K562 (cell line): ENCODE measurements at regions not wholly inside any gene's neighbourhood (a gene's known extent, or its start where the extent isn't known, plus 50 kb on each side); places are given as distances from the start of the nearest gene placed in this dataset.

Experiments used
- ATAC-seq: fragments of 200-7000 bp; cut with Tn5 transposase; 3 replicates; pipeline ENCODE4 v1.9.1; 2020; ENCODE audit warnings: moderate library complexity
- BruUV-seq: library from RNA; stranded (reverse); fragments of 400-500 nt; replicated peaks from 2 replicates; lab custom pipeline; 2021; lab: Mats Ljungman, UMichigan
- CTCF ChIA-PET: fragments of 300-600 bp; formaldehyde crosslinking; extraction: SDS; loops from one replicate; lab custom pipeline; 2021; ENCODE audit warnings: low intra/inter-chr PET ratio; lab: Yijun Ruan, JAX
- POLR2A ChIA-PET: fragments of 300-600, 350-650 bp; sonication (Branson Sonifier 250); formaldehyde crosslinking; extraction: SDS; loops from one replicate; lab custom pipeline; 2021; ENCODE audit warnings: antibody characterized with exemption, inconsistent platforms; lab: Yijun Ruan, JAX
- DNase-seq, 4 experiments: peaks; one replicate each; pipeline versions ENCODE4 v3.0.0 to v3.0.0-alpha.2; 2011 to 2018; ENCODE audit warnings: low spot score in 3 of 4, mixed read lengths in 3 of 4; ENCODE audit errors: extremely low read depth in 1 of 4
- FAIRE-seq: peaks from 2 replicates; lab custom pipeline; 2011; peaks lifted over from hg19 to GRCh38; lab: Jason Lieb, UNC
- H2AFZ ChIP-seq: 2 replicates; pipeline ENCODE4 v1.6.0; 2011; ENCODE audit warnings: low read depth, low read length, control low read depth, inconsistent platforms
- H3K27ac ChIP-seq: fragments of 200-600 bp; 3 replicates; pipeline ENCODE4 v1.8.0; 2011; ENCODE audit warnings: low read depth, mild to moderate bottlenecking, control low read depth, inconsistent platforms, low read length, moderate library complexity, mixed read lengths; ENCODE audit errors: extremely low read depth
- H3K27me3 ChIP-seq, 2 experiments: fragments of 300-600 bp in 1 of 2; 2 replicates in 1 of 2; 3 replicates in 1 of 2; pipeline versions ENCODE4 v1.6.0 to v1.8.0; 2011; ENCODE audit warnings: inconsistent platforms in 2 of 2, low read length in 2 of 2, mild to moderate bottlenecking in 1 of 2, mixed read lengths in 1 of 2, moderate library complexity in 1 of 2; ENCODE audit not compliant: control insufficient read depth in 2 of 2, insufficient read depth in 2 of 2
- H3K36me3 ChIP-seq: fragments of 300-600 bp; 3 replicates; pipeline ENCODE4 v1.8.0; 2011; ENCODE audit warnings: mild to moderate bottlenecking, low read length, inconsistent platforms; ENCODE audit not compliant: control insufficient read depth, insufficient read depth
- H3K4me1 ChIP-seq, 2 experiments: fragments of 200-600 bp in 1 of 2; replicated peaks in 1 of 2; 2 replicates in 1 of 2; 3 replicates in 1 of 2; pipeline versions ENCODE4 v1.5.1 to v1.8.0; 2011; ENCODE audit warnings: inconsistent platforms in 2 of 2, low read length in 2 of 2, mild to moderate bottlenecking in 1 of 2, mixed read lengths in 1 of 2, moderate library complexity in 1 of 2; ENCODE audit not compliant: control insufficient read depth in 2 of 2, insufficient read depth in 2 of 2
- H3K4me2 ChIP-seq: 2 replicates; pipeline ENCODE4 v1.6.1; 2011; ENCODE audit warnings: low read length, control low read depth, inconsistent platforms, mixed read lengths; ENCODE audit not compliant: insufficient read depth
- H3K4me3 ChIP-seq: fragments of 200-600 bp; sonication (generic), shearing (Covaris generic); 2 replicates; pipeline ENCODE4 v1.5.1; 2016; ENCODE audit warnings: control low read depth, inconsistent platforms
- H3K79me2 ChIP-seq: fragments of 200-600 bp; 3 replicates; pipeline ENCODE4 v1.8.0; 2011; ENCODE audit warnings: low read length, inconsistent platforms; ENCODE audit not compliant: control insufficient read depth, insufficient read depth
- H3K9ac ChIP-seq, 2 experiments: 2 replicates each; pipeline versions ENCODE4 v1.6.0 to v1.6.1; 2011; ENCODE audit warnings: low read depth in 2 of 2, low read length in 2 of 2, control low read depth in 1 of 2, inconsistent platforms in 1 of 2, mild to moderate bottlenecking in 1 of 2, mixed read lengths in 1 of 2; ENCODE audit not compliant: insufficient read depth in 1 of 2
- H3K9me1 ChIP-seq: one replicate; pipeline ENCODE4 v1.6.0; 2011; ENCODE audit warnings: inconsistent platforms, mild to moderate bottlenecking, low read length, moderate library complexity; ENCODE audit not compliant: control insufficient read depth, insufficient read depth
- H3K9me3 ChIP-seq: replicated peaks from 2 replicates; pipeline ENCODE4 v1.5.1; 2011; ENCODE audit warnings: low read depth, low read length, inconsistent platforms; ENCODE audit not compliant: control insufficient read depth, insufficient read depth
- H4K20me1 ChIP-seq: replicated peaks from 2 replicates; pipeline ENCODE4 v1.6.1; 2011; ENCODE audit warnings: low read length, inconsistent platforms, mixed read lengths; ENCODE audit not compliant: control insufficient read depth, insufficient read depth
- CHD4 ChIP-seq: fragments of 200-600 bp; sonication (generic); IDR thresholded peaks from 3 replicates; pipeline ENCODE4 v1.6.1; 2012; ENCODE audit warnings: low read depth, mild to moderate bottlenecking, mixed read lengths, low read length, inconsistent platforms; ENCODE audit not compliant: insufficient read depth, insufficient replicate concordance, poor library complexity, severe bottlenecking
- ILF3 ChIP-seq: fragments of 450-650 bp; IDR thresholded peaks from 2 replicates; pipeline ENCODE4 v1.6.1; 2018; ENCODE audit warnings: antibody characterized with exemption, mild to moderate bottlenecking, moderate library complexity, borderline replicate concordance
- SMARCA4 ChIP-seq: fragments of 450-650 bp; IDR thresholded peaks from 2 replicates; pipeline ENCODE4 v1.6.1; 2016
- ZNF239 ChIP-seq: fragments of 250-450 bp; sonication (Bioruptor Pico); IDR thresholded peaks from 2 replicates; pipeline ENCODE4 v1.4.0; 2020; ENCODE audit warnings: mild to moderate bottlenecking
- ZNF717 ChIP-seq: fragments of 250-450 bp; sonication (Bioruptor Pico); IDR thresholded peaks from 2 replicates; pipeline ENCODE4 v1.5.0; 2021
- WGBS: fragments of 100-300 bp; shearing (Covaris generic); methylation state at CpG from one replicate; pipeline ENCODE4 v1.1.6; 2016; ENCODE audit warnings: low coverage, mixed read lengths; ENCODE audit not compliant: insufficient coverage; ENCODE audit errors: missing lambda C conversion rate; 5-methylcytosine and 5-hydroxymethylcytosine counted together
- in situ Hi-C: fragments of 300-500 bp; cut with MboI; formaldehyde crosslinking; loops from 4 replicates; pipeline ENCODE4 v1.15.0; 2018; ENCODE audit warnings: inconsistent platforms, mixed read lengths
- intact Hi-C: fragments of 100-400 bp; cut with micrococcal nuclease; formaldehyde crosslinking; loops from 2 replicates; pipeline ENCODE4 v1.14.2; 2022
- TF ChIP-seq, protein P1 (sequence below): fragments of 250-450 bp; sonication (Bioruptor Pico); IDR thresholded peaks from 2 replicates; pipeline ENCODE4 v1.4.0; 2020
- TF ChIP-seq, protein P2 (sequence below): fragments of 250-450 bp; sonication (Bioruptor Pico); IDR thresholded peaks from 2 replicates; pipeline ENCODE4 v1.5.0; 2021; ENCODE audit warnings: mild to moderate bottlenecking, borderline replicate concordance

DNA sequence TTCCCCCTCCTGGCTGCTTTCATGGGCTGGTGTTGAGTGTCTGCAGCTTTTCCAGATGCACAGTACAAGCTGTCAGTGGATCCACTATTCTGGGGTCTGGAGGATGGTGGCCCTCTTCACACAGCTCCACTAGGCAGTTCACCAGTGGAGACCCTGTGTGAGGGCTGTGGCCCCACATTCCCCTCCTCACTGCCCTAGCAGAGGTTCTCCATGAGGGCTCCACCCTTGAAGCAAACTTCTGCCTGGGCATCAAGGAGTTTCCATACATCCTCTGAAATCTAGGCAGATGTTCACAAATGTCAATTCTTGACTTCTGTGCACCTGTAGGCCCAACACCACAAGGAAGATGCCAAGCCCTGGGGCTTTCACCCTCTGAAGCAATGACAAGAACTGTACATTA, 1386.2 kb upstream of the ACVR2A start (continued):
- TF ChIP-seq, protein P1, sequence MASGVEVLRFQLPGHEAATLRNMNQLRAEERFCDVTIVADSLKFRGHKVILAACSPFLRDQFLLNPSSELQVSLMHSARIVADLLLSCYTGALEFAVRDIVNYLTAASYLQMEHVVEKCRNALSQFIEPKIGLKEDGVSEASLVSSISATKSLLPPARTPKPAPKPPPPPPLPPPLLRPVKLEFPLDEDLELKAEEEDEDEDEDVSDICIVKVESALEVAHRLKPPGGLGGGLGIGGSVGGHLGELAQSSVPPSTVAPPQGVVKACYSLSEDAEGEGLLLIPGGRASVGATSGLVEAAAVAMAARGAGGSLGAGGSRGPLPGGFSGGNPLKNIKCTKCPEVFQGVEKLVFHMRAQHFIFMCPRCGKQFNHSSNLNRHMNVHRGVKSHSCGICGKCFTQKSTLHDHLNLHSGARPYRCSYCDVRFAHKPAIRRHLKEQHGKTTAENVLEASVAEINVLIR (CRISPR knock-in tag): no peak
- TF ChIP-seq ILF3: no peak
- TF ChIP-seq ZNF239 (CRISPR knock-in tag): no peak
- TF ChIP-seq SMARCA4: no peak

DNA sequence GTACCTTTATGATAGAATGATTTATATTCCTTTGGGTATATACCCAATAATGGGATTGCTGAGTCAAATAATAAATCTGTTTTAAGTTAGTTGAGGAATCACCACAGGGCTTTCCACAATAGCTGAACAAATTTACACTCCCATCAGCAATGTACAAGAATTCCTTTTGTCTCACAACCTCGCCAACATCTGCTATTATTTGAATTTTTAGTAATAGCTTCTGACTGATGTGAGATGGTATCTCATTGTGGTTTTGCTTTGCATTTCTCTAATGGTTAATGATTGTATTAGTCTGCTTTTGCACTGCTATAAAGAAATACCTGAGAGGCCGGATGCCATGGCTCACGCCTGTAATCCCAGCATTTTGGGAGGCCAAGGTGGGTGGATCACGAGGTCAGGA, 1387.6 kb upstream of the ACVR2A start:
- DNase-seq: no peak

More for the DNA sequence above, 1387.6 kb upstream of the ACVR2A start:
- Histone ChIP-seq H3K9ac (no peak overlapping the region), H3K4me1 (no peaks in the 10 kb centered on the region), H3K4me2 (no peak overlapping the region), H3K36me3 (no peaks in the 10 kb centered on the region), H3K79me2 (no peaks in the 10 kb centered on the region), H3K4me3 (no peak overlapping the region), H3K9me3 (no peaks in the 10 kb centered on the region; the same call in none of the 2 replicates), H4K20me1 (no peaks in the 10 kb centered on the region), H3K27ac (no peak overlapping the region), H3K27me3 (no peaks in the 10 kb centered on the region), H3K9me1 (no peaks in the 10 kb centered on the region), H2AFZ (no peak overlapping the region)
- ATAC-seq: no peak
- intact Hi-C loops (no loop called here), in situ Hi-C loops (no loop called here)
- TF ChIP-seq, protein P2, sequence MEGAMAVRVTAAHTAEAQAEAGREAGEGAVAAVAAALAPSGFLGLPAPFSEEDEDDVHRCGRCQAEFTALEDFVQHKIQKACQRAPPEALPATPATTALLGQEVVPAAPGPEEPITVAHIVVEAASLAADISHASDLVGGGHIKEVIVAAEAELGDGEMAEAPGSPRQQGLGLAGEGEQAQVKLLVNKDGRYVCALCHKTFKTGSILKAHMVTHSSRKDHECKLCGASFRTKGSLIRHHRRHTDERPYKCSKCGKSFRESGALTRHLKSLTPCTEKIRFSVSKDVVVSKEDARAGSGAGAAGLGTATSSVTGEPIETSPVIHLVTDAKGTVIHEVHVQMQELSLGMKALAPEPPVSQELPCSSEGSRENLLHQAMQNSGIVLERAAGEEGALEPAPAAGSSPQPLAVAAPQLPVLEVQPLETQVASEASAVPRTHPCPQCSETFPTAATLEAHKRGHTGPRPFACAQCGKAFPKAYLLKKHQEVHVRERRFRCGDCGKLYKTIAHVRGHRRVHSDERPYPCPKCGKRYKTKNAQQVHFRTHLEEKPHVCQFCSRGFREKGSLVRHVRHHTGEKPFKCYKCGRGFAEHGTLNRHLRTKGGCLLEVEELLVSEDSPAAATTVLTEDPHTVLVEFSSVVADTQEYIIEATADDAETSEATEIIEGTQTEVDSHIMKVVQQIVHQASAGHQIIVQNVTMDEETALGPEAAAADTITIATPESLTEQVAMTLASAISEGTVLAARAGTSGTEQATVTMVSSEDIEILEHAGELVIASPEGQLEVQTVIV (CRISPR knock-in tag): no peak
- TF ChIP-seq ZNF717 (CRISPR knock-in tag) (no peak), CHD4 (no peak)
- FAIRE-seq: no peak
- no TSS peak for BruUV-seq
- ChIA-PET CTCF (no interaction called here), POLR2A (no interaction called here)
- 2% methylated on average over 4 of the region's 4 CpGs for WGBS
